Suppressor macrophage (primary cell): ENCODE measurements at regions not wholly inside any gene's neighbourhood (a gene's known extent, or its start where the extent isn't known, plus 50 kb on each side); places are given as distances from the start of the nearest gene placed in this dataset.

Experiments used
- DNase-seq, 4 experiments: peaks; one replicate each; pipeline ENCODE4 v3.0.0-alpha.2; 2020 to 2022

- no peak for DNase-seq
These were observed 50.5 kb downstream of the PALM2AKAP2 start for GRCh38 chr9:109830545-109830944.

GRCh38 chr9:109831998-109832658 lies 52.1 kb downstream of the PALM2AKAP2 start:
- no peak for DNase-seq

- no peak for DNase-seq
These were observed 54.9 kb downstream of the PALM2AKAP2 start for GRCh38 chr9:109834855-109835254.

GRCh38 chr9:109843641-109844040 lies 63.6 kb downstream of the PALM2AKAP2 start:
- DNase-seq = no peak

- DNase-seq = no peak
These were observed 65.2 kb downstream of the PALM2AKAP2 start for GRCh38 chr9:109845226-109845625.

GRCh38 chr9:109846776-109847175 lies 66.8 kb downstream of the PALM2AKAP2 start:
- no peak for DNase-seq

GRCh38 chr9:109852556-109852955 lies 72.6 kb downstream of the PALM2AKAP2 start:
- DNase-seq = no peak

GRCh38 chr9:109855540-109855939 lies 75.5 kb downstream of the PALM2AKAP2 start:
- DNase-seq = no peak

- no peak for DNase-seq
These were observed 76.8 kb downstream of the PALM2AKAP2 start for GRCh38 chr9:109856785-109857184.

- no peak for DNase-seq
These were observed 77.3 kb downstream of the PALM2AKAP2 start for GRCh38 chr9:109857336-109857735.

GRCh38 chr9:109859447-109859846 lies 79.4 kb downstream of the PALM2AKAP2 start:
- DNase-seq = peak in 2 of 4 experiments; percentile 15 to 23

- DNase-seq = no peak
These were observed 80.5 kb downstream of the PALM2AKAP2 start for GRCh38 chr9:109860521-109860920.

- DNase-seq = no peak
These were observed 81.5 kb downstream of the PALM2AKAP2 start for GRCh38 chr9:109861499-109861898.

- DNase-seq = no peak
These were observed 81.9 kb downstream of the PALM2AKAP2 start for GRCh38 chr9:109861918-109862317.

GRCh38 chr9:109862452-109862851 lies 82.5 kb downstream of the PALM2AKAP2 start:
- DNase-seq = no peak

- DNase-seq = no peak
These were observed 84.0 kb downstream of the PALM2AKAP2 start for GRCh38 chr9:109863961-109864360.

- no peak for DNase-seq
These were observed 85.5 kb downstream of the PALM2AKAP2 start for GRCh38 chr9:109865521-109865920.

GRCh38 chr9:109868207-109868606 lies 88.2 kb downstream of the PALM2AKAP2 start:
- no peak for DNase-seq

- no peak for DNase-seq
These were observed 88.7 kb downstream of the PALM2AKAP2 start for GRCh38 chr9:109868722-109869121.

- no peak for DNase-seq
These were observed 90.4 kb downstream of the PALM2AKAP2 start for GRCh38 chr9:109870365-109870764.

GRCh38 chr9:109872901-109873300 lies 92.9 kb downstream of the PALM2AKAP2 start:
- peak in 1 of 4 experiments; percentile 40 for DNase-seq

GRCh38 chr9:109875495-109876129 lies 95.6 kb downstream of the PALM2AKAP2 start:
- no peak for DNase-seq

- peak; percentile 23 to 52 (median 40) for DNase-seq
These were observed 100.5 kb downstream of the PALM2AKAP2 start for GRCh38 chr9:109880276-109881169.
